HG03175 (cell line): ENCODE measurements at regions not wholly inside any gene's neighbourhood (a gene's known extent, or its start where the extent isn't known, plus 50 kb on each side); places are given as distances from the start of the nearest gene placed in this dataset.
"Not testable (repeated sequence)": the region's sequence is repeated elsewhere in the genome, so short reads cannot be mapped to it uniquely, and the experiment has no call there.

Experiments
- ATAC-seq: cut with Tn5 transposase; IDR thresholded peaks from one replicate; pipeline ENCODE4 v1.9.1; 2021; ENCODE audit warnings: mild to moderate bottlenecking, moderate library complexity; ENCODE audit not compliant: unreplicated experiment

DNA sequence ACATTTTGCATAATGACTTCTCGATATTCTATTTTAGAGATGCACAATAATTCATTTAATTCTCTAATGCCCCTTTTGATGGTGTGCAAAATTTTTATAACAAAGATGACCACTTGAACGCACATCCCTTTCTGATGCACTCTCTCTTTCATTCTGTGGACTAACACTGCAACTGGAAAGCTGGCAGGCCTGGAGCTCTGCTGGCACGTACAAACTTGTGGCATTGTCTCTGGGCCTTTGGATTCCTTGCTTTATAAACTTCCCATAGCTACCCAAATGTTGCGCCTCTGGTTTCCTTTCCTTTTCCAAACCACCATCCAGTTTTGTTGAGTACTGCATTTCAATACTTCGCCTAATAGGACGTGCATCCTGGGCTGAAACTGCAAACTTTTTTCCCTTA is 194.5 kb upstream of the CFAP20DC start:
- no peak for ATAC-seq

DNA sequence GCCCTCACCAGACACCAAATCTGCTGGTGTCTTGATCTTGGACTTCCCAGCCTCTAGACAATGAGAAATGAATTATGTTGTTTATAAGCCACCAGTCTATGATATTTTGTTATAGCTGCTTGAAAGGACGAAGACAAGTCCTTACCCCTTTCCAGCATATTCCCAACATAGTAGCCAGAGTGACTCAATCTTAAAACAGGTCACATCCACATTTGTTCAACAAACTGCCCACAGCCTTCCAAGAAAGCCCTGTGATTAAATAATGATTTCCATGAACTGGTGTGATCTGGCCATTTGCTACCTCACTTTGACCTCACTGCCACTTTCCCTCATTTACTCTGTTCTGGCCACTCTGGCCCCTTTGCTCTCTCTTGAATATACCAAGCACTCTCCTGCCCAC is 193.7 kb upstream of the CFAP20DC start:
- no peak for ATAC-seq

GRCh38 chr3:59240666-59241255 is 190.9 kb upstream of the CFAP20DC start:
- no peak for ATAC-seq

GRCh38 chr3:59237121-59237520 is 187.3 kb upstream of the CFAP20DC start:
- no peak for ATAC-seq

DNA sequence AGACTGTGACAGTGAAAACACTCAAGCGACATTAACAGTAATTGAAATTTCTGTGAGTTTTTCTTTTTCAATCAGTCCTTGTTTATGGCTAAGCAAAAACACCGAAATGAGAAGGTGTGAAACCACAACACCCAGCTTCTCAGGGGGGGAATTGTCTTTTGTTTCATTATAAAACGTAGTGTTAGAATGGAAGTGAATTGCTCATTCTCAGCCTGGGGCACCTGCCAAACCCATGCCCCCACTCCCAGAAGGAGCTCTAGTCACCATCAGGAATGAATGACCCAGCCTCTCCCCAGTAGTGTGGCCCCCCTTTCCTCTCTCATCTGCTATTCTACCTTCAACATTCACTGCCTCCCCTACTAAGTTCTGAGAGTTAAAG is 185.8 kb upstream of the CFAP20DC start:
- ATAC-seq = peak; percentile 96

DNA sequence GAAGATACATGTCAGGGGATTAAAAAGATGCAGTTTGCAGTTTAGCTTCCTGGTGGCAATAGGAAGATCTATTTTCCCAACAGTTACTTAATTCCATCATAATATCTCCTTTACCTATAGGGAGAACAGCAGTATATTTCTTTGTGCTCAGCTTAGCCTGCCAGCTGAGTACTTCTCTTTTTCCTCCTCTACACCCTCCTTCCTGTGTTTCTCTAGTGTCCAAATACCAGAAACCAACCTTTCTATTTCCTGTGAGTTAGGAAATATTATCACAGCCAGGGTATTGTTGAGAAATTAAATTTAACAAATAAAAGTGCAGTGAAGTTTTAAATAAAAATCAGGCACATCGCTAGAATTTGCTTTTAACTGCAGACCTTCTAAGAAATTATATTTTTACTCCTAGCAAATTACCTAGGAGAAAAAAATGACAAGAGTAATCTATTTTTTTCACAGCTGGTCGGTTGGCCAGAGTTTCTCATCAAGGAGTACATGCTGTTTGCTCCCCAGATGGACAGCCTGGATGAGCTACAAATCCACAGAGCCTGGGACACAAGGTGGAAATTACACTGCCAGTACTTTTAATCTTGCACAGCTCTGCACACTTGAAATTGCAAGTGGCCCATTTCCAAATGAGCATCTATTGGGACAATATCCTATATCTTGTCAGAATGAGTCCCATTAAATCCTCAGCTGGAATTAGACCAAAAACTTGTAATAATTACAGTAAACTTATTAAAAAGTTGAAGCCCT is 185.2 kb upstream of the CFAP20DC start:
- peak; percentile 24 for ATAC-seq

- not testable (repeated sequence) for ATAC-seq
Observed at GRCh38 chr3:59230379-59230778, 180.6 kb upstream of the CFAP20DC start.

- ATAC-seq = no peak
Observed at GRCh38 chr3:59213860-59214259, 164.0 kb upstream of the CFAP20DC start.

GRCh38 chr3:59212128-59212779 is 162.4 kb upstream of the CFAP20DC start:
- ATAC-seq = no peak

DNA sequence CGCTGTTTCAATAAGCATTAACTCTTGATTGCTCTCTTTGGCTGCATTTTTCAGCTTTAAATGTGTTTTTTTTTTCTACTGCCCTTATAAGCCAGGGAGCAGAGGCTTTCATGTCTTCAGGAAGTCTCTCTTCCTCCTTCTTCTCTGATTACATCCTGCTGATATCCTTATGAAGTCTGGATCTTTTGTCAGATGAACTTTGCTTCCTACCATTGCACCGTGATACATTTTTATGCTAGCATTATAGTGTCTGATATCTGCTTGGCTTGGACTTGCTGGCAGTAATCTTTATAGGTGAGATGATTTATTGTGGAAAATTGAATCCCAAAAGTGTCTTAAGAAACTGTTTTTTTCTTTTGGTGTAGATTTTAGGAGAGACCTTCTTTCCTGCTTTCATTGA is 160.4 kb upstream of the CFAP20DC start:
- ATAC-seq = no peak

DNA sequence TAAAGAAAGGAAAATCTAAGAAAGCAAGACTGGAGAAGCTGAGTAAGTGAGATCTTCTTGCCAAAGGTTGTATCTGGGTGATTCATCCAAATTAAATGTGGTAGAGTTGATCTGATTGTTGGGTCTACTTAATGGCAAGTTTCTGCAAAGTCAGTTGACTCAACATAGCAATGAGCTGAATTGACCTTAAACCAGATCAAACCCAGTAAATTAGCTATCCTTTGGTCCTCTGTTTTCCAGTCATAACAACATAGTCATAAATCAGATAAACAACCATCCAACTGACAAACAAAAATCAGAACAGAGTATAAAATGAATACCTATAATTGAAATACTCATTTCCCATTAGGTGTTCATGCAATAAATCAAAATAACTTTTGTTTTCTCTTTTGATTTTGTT is 142.6 kb upstream of the CFAP20DC start:
- no peak for ATAC-seq

DNA sequence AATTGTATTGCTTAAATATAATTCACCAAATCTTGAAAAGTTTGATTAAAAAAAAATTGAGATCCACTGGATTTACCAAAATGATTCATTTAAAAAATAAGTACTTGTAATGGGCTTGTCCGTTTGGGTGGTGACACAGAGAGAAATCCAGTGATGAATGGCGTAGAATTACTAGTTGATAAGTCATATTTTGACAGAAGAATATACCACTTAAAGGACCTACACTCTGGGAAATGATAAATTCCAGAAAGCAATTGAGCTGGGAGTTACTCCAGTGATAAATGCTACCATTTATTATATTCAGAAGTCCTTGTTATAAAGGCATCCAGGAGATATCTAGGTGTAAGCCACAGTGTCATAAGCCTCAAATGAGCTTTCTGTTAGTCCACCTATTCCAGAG is 141.8 kb upstream of the CFAP20DC start:
- ATAC-seq = no peak

- no peak for ATAC-seq
Observed at GRCh38 chr3:59189939-59190338, 140.1 kb upstream of the CFAP20DC start.

DNA sequence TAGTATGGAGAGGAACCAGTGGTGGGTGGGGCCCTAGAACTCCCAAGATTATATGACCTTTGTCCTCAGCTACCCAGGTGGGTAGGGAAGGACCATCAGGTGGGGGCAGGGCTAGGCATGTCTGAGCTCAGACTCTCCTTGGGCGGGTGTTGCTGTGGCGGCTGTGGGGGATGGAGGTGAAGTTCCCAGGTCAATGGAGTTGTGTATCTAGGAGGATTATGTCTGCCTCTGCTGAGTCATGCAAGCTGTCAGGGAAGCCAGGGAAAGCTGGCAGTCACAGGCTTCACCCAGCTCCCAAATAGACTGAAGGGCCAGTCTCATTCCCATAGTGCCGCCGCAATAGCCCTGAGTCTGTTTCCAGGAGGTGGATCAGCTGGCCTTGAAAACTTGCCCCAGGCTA is 139.7 kb upstream of the CFAP20DC start:
- ATAC-seq = no peak

DNA sequence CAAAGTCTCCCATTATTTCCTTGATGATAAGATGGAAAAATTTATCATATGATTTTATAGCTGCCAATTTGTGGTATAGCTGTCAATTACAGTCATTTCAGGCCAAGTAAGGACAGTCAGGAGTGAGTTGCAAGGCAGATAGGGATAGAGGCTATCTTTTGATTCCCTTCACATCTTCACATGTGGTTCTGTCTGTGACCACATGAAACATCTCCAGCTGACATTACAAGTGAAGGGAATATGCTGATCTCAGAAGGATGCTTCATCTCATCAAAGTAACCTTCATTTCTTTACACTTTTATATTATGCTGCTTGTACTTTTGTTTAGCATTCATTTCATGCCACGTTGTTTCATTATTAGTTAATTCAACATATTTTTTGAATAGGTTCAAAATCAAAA is 136.9 kb upstream of the CFAP20DC start:
- no peak for ATAC-seq

GRCh38 chr3:59185591-59186369 is 136.0 kb upstream of the CFAP20DC start:
- no peak for ATAC-seq

- no peak for ATAC-seq
Observed at GRCh38 chr3:59180006-59180405, 130.2 kb upstream of the CFAP20DC start.

- ATAC-seq = no peak
Observed at GRCh38 chr3:59178698-59179097, 128.9 kb upstream of the CFAP20DC start.

- no peak for ATAC-seq
Observed at GRCh38 chr3:59171491-59171890, 121.7 kb upstream of the CFAP20DC start.

- not testable (repeated sequence) for ATAC-seq
Observed at GRCh38 chr3:59170166-59170565, 120.3 kb upstream of the CFAP20DC start.

- no peak for ATAC-seq
Observed at GRCh38 chr3:59167756-59168155, 117.9 kb upstream of the CFAP20DC start.

DNA sequence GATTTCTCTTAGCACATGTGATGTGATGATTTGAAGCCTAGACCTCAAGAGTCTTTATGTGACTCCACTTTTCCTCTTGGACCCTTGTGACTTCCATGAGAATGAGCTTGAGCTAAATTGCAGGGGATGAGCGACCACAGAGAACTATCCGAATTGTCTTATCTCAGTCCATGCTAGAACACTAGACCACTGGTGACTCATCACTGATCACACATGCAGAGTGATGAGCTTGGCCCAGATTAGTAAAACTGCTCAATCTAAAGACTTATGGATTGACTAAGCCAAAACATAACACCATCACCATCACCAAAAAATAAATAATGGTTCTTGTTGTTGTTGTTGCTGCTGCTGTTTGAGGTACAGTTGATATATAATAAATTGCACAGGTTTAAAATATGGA is 114.1 kb upstream of the CFAP20DC start:
- no peak for ATAC-seq
